Hematopoietic multipotent progenitor cell treated with erythropoietin and hydrocortisone succinate and interleukin-3 and kit ligand, for 4 days (in vitro differentiated cells): ENCODE measurements at regions not wholly inside any gene's neighbourhood (a gene's known extent, or its start where the extent isn't known, plus 50 kb on each side); places are given as distances from the start of the nearest gene placed in this dataset.

Experiments
- DNase-seq: peaks from one replicate; pipeline ENCODE4 v3.0.0-alpha.2; 2015

- DNase-seq = no peak
Observed at GRCh38 chr4:31548021-31548420, 827.9 kb downstream of the PCDH7 start.

GRCh38 chr4:31548823-31549222 lies 828.7 kb downstream of the PCDH7 start:
- no peak for DNase-seq

GRCh38 chr4:31549256-31549655 lies 829.1 kb downstream of the PCDH7 start:
- DNase-seq = no peak

- peak; percentile 1 for DNase-seq
Observed at GRCh38 chr4:31557437-31557836, 837.3 kb downstream of the PCDH7 start.

- DNase-seq = no peak
Observed at GRCh38 chr4:31573554-31573953, 853.4 kb downstream of the PCDH7 start.

- no peak for DNase-seq
Observed at GRCh38 chr4:31575504-31575903, 855.3 kb downstream of the PCDH7 start.

GRCh38 chr4:31580843-31581242 lies 860.7 kb downstream of the PCDH7 start:
- DNase-seq = no peak

- DNase-seq = no peak
Observed at GRCh38 chr4:31585503-31585902, 865.3 kb downstream of the PCDH7 start.

GRCh38 chr4:31592293-31592692 lies 872.1 kb downstream of the PCDH7 start:
- no peak for DNase-seq

- DNase-seq = no peak
Observed at GRCh38 chr4:31595496-31595895, 875.3 kb downstream of the PCDH7 start.

- no peak for DNase-seq
Observed at GRCh38 chr4:31598639-31599038, 878.5 kb downstream of the PCDH7 start.

- no peak for DNase-seq
Observed at GRCh38 chr4:31601793-31602192, 881.6 kb downstream of the PCDH7 start.

GRCh38 chr4:31613946-31614623 lies 893.9 kb downstream of the PCDH7 start:
- no peak for DNase-seq

GRCh38 chr4:31617667-31618066 lies 897.5 kb downstream of the PCDH7 start:
- no peak for DNase-seq

- DNase-seq = no peak
Observed at GRCh38 chr4:31620476-31620875, 900.3 kb downstream of the PCDH7 start.

GRCh38 chr4:31645236-31645635 lies 925.1 kb downstream of the PCDH7 start:
- no peak for DNase-seq

- no peak for DNase-seq
Observed at GRCh38 chr4:31647786-31648185, 927.6 kb downstream of the PCDH7 start.

- DNase-seq = no peak
Observed at GRCh38 chr4:31649878-31650277, 929.7 kb downstream of the PCDH7 start.

- no peak for DNase-seq
Observed at GRCh38 chr4:31651541-31651940, 931.4 kb downstream of the PCDH7 start.

GRCh38 chr4:31655328-31655727 lies 935.2 kb downstream of the PCDH7 start:
- no peak for DNase-seq

- DNase-seq = no peak
Observed at GRCh38 chr4:31657859-31658570, 937.8 kb downstream of the PCDH7 start.

GRCh38 chr4:31660916-31661315 lies 940.7 kb downstream of the PCDH7 start:
- no peak for DNase-seq

- DNase-seq = no peak
Observed at GRCh38 chr4:31662951-31663350, 942.8 kb downstream of the PCDH7 start.

- no peak for DNase-seq
Observed at GRCh38 chr4:31667686-31668085, 947.5 kb downstream of the PCDH7 start.
